ENCODE measurements at regions not wholly inside any gene's neighbourhood (a gene's known extent, or its start where the extent isn't known, plus 50 kb on each side); places are given as distances from the start of the nearest gene placed in this dataset.
A peak's percentile ranks its signal among the peaks of the same experiment; 100 is the strongest.

GRCh38 chr6:129774697-129775447 is 64.9 kb upstream of the ARHGAP18 start (continued):
- TF ChIP-seq ZNF318 (CRISPR knock-in tag; IDR thresholded peaks at IDR 0.05) (no peak), ZNF101 (CRISPR knock-in tag; IDR thresholded peaks at IDR 0.05; ENCODE audit: borderline replicate concordance, low read depth) (no peak), BRF2 (CRISPR knock-in tag; IDR thresholded peaks at IDR 0.05) (0 out of 2 replicates have a peak, but pooled peaks have one; percentile 38), CREM (IDR thresholded peaks at IDR 0.05) (no peak), CREM (CRISPR knock-in tag; IDR thresholded peaks at IDR 0.05) (no peak), YEATS4 (CRISPR knock-in tag; IDR thresholded peaks at IDR 0.05; ENCODE audit: borderline replicate concordance) (no peak), ZBTB25 (CRISPR knock-in tag; IDR thresholded peaks at IDR 0.05) (no peak), HNRNPH1 (optimal IDR thresholded peaks at IDR 0.05; ENCODE audit: low read depth, low read length) (no peak), IRX3 (CRISPR knock-in tag; IDR thresholded peaks at IDR 0.05; ENCODE audit: borderline replicate concordance, low read depth) (0 out of 2 replicates have a peak, but pooled peaks have one; percentile 31), HMGXB3 (CRISPR knock-in tag; IDR thresholded peaks at IDR 0.05; ENCODE audit: borderline replicate concordance) (0 out of 2 replicates have a peak, but pooled peaks have one; percentile 31), ZNF205 (CRISPR knock-in tag; IDR thresholded peaks at IDR 0.05) (no peak; the same call in 1 of the 2 replicates), ZNF709 (CRISPR knock-in tag; IDR thresholded peaks at IDR 0.05) (no peak), SMAD1 (CRISPR knock-in tag; IDR thresholded peaks at IDR 0.05; ENCODE audit: borderline replicate concordance, low read depth) (0 out of 2 replicates have a peak, but pooled peaks have one; percentile 17), FOSL2 (CRISPR knock-in tag; IDR thresholded peaks at IDR 0.05) (peak; percentile 48; the same call in 1 of the 2 replicates)

All from HepG2 (cell line).